HG02938 (cell line): ENCODE measurements at regions not wholly inside any gene's neighbourhood (a gene's known extent, or its start where the extent isn't known, plus 50 kb on each side); places are given as distances from the start of the nearest gene placed in this dataset.

Experiments used
- ATAC-seq: cut with Tn5 transposase; IDR thresholded peaks from one replicate; pipeline ENCODE4 v1.9.1; 2021; ENCODE audit warnings: mild to moderate bottlenecking, moderate library complexity; ENCODE audit not compliant: unreplicated experiment

DNA sequence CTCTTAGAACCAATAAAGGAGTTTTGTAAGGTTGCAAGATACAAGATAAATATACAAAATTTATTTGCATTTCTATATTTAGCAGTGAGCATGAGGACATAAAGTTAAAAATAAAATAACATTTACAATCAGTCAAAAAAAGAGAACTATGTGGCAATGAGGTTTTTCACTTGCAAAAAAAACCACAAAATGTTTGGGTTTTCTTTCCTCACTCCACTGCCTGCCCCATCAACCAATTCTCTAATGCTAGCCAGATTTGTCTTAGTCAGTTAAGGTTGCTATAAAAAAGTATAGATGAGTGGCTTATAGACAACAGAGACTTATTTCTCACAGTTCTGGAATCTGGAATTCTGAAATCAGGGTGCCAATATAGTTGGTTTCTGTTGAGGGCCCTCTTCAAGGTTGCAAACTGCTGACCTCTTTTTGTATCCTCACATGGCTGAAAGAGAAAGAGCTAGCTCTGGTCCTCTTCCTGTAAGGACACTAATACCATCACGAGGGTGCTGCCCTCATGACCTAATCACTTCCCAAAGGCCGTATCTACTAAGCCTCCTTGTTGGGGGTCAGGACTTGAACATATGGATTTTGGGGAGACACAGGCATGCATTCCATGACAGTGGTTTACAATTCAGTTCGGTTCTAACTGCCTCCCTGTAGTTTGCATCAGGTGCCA, 566.2 kb downstream of the GALR1 start:
- ATAC-seq: no peak

DNA sequence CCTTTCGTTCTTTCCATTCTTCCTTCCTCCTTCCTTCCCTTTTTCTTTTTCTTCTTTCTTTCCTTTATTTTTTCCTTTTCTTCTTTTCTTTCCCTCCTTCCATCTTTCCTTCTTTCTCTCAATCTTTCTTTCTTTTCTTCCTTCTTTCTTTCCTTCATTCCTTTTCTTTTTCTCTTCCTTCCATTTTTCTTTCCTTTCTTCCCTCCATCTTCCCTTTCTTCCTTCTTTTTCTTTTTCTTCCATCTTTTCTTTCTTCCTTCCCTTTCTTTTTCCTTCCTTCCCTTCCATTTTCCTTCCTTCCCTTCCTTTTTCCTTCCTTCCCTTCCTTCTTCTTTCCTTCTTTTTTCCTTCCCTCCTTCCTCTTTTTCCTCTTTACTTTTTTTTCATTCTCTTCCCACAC, 568.7 kb downstream of the GALR1 start:
- ATAC-seq: no peak

DNA sequence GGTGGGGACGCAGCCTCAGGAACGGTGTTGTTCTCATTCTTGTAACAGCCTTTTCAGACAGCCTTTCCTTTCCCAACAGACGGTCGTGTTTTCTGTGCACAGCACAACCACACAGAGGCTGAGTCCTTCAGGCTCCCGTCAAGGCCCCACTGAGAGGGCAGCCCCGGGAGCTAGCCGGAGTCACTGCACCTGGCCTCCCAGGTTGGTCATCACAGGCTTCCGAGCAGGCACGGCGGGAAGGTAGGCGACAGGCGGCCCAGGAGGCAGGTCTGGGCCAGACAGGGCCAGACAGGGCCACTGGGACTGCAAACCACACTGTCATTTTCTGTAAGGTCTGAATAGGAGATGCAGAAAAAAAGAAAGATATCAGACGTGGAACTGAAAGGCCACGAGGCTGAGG, 570.8 kb downstream of the GALR1 start:
- ATAC-seq: no peak

DNA sequence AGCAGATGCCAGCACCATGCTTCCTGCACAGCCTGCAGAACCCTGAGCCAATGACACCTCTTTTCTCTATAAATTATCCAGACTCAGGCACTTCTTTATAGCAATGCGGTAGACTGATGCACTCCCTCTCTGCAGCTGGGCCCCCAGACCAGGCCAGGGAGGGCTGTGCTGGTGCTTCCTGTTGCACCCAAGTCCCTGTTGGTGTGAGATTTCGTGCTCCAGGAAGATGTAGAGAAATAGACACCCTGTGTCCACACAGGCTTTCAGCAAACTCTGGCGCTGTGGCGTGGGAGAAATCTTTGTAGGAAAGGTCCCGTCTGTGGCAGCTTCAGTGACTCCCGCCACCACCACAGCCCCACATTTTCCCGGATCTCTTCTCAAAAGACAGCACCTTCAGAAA, 572.2 kb downstream of the GALR1 start:
- ATAC-seq: no peak

DNA sequence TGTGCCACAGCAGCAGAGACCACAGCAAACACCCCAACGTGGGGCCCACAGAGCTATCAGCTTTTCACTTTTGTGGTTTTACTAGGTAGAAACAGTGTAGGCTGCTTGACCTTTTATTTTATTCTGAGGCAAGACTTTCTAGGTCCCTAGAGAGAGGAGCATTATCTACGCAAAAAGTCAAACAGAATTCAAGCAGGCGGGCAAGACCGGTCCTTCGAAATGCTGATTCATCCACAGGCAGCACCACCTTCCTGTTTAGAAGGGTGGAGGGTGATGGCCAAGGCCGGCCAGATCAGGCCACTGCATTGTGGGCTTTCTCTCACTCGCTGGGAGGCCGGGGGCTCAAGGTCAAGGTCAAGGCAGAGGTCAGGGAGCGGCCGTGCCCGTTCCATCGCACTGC, 573.0 kb downstream of the GALR1 start:
- no peak for ATAC-seq

DNA sequence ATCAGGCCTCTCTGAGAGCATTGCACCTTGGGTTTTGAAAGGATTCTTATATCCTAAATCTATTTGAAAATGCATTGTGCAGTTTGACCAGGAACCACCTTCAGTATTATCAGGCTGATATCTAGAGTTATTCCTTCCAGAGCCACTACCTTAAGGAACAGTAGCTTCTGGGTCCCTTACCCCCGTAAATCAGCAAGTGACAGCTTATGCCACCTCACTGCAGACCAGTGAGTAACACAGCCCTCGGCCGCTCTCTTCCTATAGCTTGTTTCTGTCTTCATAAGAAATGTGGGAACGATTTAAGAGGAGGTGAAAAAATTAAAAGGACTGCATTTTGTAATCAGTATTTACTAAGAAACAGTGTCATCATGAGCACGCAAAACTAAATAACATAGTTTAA, 584.2 kb downstream of the GALR1 start:
- no peak for ATAC-seq

DNA sequence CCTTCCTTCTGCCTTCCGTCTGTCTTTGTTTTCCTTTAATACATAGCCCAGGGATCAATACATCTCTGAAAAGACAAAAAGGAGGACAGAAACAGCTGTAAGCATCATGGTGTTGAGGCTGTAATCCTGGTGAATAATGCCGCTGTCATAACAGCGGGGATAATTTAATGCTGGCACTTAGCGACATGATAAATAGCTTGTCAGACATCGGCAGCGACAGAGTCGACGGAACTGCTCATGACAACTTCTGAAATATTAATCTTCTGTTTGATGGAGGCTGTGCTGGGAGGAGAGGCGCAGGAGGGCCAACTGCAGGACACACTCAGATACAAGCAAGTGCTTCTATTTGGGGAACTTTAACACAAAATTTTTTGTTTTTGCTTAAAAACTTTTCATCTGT, 602.2 kb downstream of the GALR1 start:
- no peak for ATAC-seq

DNA sequence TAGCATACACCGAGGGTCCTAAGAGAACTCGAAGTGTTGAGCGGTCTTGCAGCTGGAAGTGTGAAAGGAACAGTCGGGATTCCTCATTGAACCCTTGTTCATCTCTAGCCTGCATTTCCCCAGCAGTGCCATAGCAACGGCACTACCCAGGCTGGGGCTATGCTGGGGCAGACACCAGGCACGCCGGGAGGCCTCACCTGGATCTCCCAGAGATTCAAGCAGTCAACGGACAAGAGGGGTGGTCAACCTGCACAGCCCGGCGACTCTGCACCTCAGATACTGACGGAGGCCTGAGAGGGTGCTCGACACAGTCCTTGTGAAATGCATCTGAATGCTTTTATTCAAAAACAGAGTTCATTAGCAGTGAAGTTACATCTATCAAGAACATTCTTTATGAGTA, 604.2 kb downstream of the GALR1 start:
- no peak for ATAC-seq

DNA sequence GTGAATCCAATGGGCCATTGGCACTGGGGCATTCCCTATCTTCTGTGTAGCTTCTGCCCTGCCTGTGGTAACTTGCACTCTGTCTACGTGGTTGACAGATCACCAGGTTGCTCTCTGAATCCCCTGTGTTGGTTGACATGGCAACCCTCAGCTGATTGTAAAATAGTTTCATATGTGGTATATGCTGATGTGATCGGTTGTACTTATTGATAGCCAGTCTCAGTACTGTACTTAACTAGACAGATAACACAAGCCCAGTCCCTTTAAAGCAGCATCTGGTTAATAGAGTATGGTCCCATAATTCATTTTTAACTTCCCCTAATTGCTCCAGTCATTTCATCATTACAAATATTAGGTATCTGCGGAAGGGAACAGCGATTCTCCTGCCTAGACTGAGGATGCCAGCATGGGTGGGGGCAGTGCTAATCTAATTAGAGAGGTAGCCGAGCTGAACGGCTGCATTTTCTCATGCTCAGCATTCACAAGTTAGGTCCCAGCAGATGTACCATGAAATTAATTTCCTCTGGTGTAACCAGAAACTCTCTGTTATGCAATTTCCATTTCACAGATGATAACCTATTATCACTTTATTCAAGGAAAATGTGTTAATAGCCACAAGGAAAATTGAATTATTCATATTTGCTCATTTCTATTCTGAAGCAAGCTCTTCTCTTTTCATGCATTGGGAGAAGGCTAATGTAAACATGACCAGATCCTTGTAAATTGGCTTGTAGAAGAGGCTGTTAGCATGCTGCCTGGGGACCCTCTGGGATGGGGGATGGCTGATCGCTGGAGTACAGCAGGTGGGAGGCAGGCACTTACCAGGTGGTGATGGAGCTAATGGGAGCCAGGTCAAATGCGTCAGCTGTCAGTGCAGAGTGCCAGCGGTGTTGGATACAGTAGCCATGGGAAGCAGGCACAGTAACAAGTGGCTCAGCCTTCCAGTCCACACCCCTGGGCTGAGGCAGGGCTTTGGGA, 608.3 kb downstream of the GALR1 start:
- no peak for ATAC-seq

DNA sequence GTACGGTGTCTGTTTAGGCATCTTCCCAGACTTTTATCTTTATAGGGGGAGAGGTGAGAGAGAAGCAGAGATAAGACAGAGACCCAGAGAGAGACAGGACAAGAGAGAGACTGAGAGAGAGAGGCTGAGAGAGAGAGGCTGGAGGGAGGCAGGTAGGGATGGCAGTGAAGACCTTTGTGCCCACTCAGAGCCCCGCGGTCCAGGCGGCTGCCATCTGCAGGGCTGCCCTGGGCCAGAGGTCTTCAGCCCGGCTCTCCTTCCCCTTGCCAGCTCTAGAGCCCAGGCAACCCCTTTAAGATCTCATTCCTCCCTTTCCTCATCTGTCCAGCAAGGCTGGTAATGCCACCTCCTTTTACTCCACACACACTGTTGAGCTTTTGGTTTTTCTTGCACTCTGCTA, 610.0 kb downstream of the GALR1 start:
- no peak for ATAC-seq

DNA sequence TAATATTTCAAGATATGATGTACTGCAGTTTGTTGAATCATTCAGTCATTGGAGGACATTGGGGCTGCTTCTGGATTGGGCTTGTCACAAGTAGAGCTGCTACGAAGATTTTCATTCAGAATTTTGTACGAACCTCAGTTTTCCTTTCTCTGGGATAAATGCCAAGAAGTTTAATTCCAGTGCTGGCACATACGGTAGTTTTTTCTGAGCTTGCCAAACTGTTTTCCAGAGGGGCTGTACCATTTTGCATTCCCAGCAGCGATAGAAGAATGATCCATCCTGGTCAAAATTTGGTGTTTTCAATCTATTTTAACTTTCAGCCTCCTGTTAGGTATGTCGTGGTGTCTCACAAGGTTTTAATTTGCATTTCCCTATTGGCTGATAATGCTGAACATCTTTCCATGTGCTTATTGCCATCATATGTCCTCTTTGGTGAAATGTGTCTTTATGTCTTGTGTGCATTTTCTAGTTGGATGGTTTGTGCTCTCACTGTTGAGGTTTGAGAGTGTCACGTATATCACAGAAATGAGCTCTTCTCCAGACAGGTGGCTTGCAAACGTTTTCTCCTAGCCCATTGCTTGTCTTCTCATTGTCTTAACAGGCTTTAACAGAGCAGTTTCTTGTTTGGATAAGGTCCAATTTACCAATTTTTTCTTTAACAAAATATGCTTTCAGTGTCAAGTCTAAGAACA, 612.6 kb downstream of the GALR1 start:
- no peak for ATAC-seq

DNA sequence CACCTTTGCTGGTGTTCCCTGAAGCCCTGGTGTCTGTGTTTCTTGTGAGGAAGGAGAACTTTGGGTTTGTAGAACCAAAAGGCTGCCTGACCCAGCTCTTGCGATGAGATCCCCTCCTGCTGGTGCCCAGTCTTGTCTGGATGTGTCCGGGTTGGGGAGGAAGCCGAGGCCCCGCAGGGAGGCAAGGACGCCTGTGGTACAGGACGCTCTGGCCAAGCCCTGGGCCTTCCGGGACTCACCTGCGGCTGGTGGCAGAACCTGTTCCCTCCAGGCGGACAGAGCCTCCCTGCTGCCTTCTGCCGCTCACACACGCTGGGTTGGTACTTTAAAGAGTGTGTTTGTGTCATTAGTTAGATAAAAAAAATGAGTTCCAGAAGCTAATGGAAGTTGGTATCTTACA, 616.2 kb downstream of the GALR1 start:
- no peak for ATAC-seq

DNA sequence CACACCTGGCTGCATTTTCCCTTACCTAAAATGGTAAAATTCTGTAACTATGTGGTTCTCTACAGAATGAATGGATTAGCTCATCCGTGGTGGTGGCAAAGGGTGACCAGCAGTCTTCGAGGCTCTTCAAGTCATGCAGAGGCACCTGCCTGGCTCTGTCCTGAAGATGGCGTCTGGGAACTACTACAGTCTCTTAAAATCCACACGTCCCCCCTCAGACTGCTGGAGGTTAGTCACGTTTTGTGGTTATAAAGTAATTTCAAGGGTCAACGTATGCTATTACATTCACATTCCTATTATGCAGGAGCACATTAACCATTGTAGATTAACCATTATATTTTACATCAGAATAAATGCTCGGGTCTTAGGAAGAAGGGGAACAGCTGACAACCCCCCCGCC, 616.7 kb downstream of the GALR1 start:
- no peak for ATAC-seq

DNA sequence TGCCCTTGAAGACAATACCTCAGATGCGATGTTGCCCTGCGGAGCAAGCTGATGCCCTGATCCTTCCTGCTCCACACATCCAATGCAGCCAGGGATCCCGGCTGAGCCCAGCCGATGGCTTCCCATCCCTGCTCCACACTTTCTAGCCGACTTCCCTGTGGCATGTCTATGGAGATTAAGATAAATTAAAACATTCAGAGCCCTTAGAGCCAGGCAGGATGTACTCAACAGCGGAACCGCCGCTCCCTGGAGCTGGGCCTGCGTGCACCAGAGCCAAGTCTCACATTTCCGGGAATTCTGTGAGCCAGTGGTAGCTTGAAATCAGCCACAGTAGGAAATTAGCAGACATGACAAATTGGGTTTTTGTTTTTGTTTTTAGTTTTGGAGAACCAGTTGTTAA, 620.6 kb downstream of the GALR1 start:
- no peak for ATAC-seq

DNA sequence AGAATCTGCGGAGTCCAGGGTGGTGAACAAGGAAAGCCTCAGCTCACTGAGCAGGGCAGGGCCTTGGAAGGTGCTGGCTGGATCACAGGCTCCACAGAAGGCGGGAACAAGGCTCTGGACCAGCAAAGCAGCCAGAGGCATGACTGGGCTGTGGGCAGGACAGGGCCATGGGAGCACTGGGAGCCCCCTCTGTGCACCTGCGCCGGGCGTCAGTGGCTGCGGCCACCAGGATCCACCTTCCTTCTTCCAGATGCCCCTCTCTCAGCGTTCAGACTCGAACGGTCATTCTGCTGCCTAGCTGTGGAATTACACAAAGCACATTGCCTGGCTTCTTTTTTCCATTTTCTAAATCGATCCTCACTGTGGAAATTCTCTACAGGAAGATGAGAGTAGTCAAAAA, 621.2 kb downstream of the GALR1 start:
- no peak for ATAC-seq

DNA sequence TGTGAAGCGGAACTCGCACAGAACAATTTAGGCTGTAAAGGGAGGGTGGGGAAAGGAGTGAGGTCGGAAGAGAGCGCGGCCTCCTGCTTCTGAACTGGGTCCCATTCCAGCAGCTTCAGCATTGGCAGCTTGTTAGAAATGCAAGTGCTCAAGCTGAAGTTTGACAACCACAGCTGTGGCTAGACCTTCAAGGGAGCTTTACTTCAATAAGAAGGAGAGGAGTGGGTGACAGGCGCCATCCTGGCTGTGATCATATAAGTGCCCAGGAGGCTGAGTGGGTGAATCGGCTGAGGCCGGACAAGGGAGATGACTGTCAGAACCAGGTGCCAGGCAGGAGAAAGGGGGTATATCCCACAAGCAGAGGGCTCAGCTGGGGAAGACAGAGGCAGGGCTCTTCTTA, 622.5 kb downstream of the GALR1 start:
- ATAC-seq: no peak

DNA sequence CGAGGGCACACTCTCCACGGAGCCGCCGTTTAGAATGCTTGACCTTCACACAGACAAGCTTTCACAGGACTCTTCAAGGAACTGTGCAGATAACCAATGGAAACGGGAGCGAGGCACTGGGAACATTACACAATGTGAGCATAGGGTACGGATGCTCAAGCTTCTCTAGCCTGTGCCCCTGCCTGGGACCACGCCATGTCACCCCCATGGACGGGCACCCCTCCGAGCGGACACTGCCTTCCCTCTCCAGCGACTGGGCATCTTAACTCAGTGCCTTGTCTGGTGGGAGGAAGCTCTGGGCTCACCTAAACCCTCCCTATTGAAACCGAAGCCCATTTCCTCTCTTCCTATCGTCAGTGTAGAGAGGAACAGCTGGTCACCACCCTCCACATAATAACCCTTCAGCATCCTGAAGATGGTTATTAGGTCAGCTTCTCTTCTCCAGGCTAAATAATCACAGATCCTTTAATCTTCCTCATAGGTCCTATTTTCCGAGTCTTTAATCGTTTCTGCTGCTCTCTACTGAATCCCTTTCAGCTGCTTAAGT, 626.7 kb downstream of the GALR1 start:
- ATAC-seq: no peak

DNA sequence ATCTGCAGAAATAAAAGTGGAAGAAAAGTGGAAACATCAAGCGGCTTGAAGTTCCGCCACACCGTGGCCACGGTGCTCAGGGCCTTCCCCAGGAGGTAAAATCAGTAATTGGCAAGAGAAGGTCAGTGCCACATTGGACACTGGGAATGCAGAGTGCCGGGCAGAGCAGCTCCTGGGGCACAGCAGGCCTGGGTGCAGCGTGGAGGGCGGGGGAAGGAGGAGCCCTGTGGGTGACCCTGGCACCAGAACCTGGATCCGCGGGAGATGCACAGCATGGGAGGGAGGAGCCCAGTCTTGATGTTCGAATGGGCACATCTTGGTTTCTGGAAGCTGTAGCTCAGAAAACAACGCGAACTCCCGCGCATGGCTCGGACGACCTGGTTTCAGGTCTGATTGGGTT, 630.2 kb downstream of the GALR1 start:
- ATAC-seq: no peak

DNA sequence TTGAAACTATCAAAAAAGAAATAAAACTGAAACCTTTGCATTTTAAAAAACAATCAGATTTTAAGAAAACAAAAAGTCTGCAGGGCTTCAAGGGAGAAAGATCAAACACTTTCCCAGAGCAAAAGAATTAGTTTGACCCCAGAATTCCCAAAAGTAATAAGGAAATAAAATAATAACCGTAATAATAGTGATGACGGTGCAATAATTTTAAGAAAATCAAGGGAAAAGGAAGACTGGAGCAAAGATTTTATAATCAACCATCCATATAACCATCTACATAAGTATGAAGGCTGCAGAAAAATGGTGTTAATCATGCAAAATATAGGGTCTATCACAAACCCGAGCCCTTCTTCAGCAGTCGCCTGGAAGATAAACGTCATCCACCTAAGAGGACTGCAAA, 634.8 kb downstream of the GALR1 start:
- ATAC-seq: no peak

DNA sequence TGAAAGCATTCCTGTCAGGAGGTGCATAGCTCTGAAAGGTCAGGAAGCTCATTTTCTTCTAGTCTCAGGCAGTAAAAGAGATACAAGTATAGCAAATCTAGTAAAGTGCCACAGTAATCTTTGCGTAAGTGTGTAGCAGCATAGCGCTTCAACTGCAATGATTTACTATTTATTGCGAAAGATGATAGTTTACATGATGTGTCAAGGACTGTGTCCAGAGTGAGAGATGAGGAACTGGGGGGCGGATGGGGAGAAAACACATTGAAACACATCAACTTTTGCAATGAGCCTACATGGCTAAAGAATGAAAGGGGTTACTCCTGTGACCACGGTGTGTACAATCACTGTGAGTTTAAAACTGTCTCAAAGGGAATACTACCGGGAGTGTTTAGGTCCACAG, 644.4 kb downstream of the GALR1 start:
- ATAC-seq: no peak

DNA sequence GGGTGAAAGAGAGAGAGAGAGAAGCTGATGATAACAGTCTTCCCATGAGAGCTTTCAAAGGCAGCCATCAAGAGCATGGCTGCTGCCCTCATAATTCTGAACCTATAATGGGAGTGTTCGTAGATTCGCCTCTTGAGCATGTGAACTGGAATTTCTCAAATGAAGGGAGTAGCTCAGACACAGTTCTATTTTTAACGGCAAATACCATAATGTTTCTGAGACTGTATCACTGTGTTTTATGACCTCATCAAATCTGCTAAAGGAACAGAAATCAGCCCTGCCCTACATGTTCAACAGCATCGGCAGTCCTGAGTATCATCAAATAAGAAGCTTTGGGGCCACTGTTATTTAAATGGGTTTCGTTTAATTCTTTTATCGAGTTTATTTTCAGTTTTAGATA, 645.6 kb downstream of the GALR1 start:
- ATAC-seq: no peak
